MM.1S (cell line): ENCODE measurements at regions not wholly inside any gene's neighbourhood (a gene's known extent, or its start where the extent isn't known, plus 50 kb on each side); places are given as distances from the start of the nearest gene placed in this dataset.

Experiments
- DNase-seq: peaks from one replicate; pipeline ENCODE4 v3.0.0-alpha.2; 2015
- H2AFZ ChIP-seq: fragments of 300-600 bp; sonication (generic); 2 replicates; pipeline ENCODE4 v1.6.0; 2016; ENCODE audit warnings: antibody characterized with exemption, low read length
- H3F3A ChIP-seq: fragments of 300-600 bp; sonication (generic); 2 replicates; pipeline ENCODE4 v1.6.1; 2016; ENCODE audit warnings: mild to moderate bottlenecking, antibody characterized with exemption, low read length, moderate library complexity, mixed read lengths; ENCODE audit not compliant: insufficient read depth
- H3K27ac ChIP-seq: fragments of 300-600 bp; sonication (generic); 2 replicates; pipeline ENCODE4 v1.5.1; 2016; ENCODE audit warnings: mild to moderate bottlenecking, low read length
- H3K27me3 ChIP-seq: fragments of 300-600 bp; sonication (generic); replicated peaks from 2 replicates; pipeline ENCODE4 v1.6.0; 2016; ENCODE audit warnings: low read length; ENCODE audit not compliant: insufficient read depth
- H3K36me3 ChIP-seq: fragments of 300-600 bp; sonication (generic); replicated peaks from 2 replicates; pipeline ENCODE4 v1.6.1; 2016; ENCODE audit warnings: mild to moderate bottlenecking, low read length, mixed read lengths; ENCODE audit not compliant: insufficient read depth
- H3K4me1 ChIP-seq: fragments of 300-600 bp; sonication (generic); 2 replicates; pipeline ENCODE4 v1.6.1; 2016; ENCODE audit warnings: low read length, mixed read lengths
- H3K4me2 ChIP-seq: fragments of 300-600 bp; sonication (generic); 2 replicates; pipeline ENCODE4 v1.6.0; 2016; ENCODE audit warnings: low read depth, low read length
- H3K4me3 ChIP-seq: fragments of 300-600 bp; sonication (generic); 2 replicates; pipeline ENCODE4 v1.5.1; 2016; ENCODE audit warnings: low read length, mixed read lengths
- H3K79me2 ChIP-seq: fragments of 300-600 bp; sonication (generic); 2 replicates; pipeline ENCODE4 v1.6.1; 2016; ENCODE audit warnings: mixed run types, low read length, mixed read lengths
- H3K9ac ChIP-seq: fragments of 300-600 bp; sonication (generic); 2 replicates; pipeline ENCODE4 v1.6.1; 2016; ENCODE audit warnings: low read length, mixed read lengths
- H3K9me2 ChIP-seq: fragments of 300-600 bp; sonication (generic); replicated peaks from 2 replicates; pipeline ENCODE4 v1.6.1; 2016; ENCODE audit warnings: mild to moderate bottlenecking, low read length, mixed read lengths; ENCODE audit not compliant: insufficient read depth
- H3K9me3 ChIP-seq: fragments of 300-600 bp; sonication (generic); replicated peaks from 2 replicates; pipeline ENCODE4 v1.6.1; 2016; ENCODE audit warnings: mild to moderate bottlenecking, low read length, mixed read lengths; ENCODE audit not compliant: insufficient read depth
- H4K20me1 ChIP-seq: fragments of 300-600 bp; sonication (generic); 2 replicates; pipeline ENCODE4 v1.6.1; 2016; ENCODE audit warnings: mild to moderate bottlenecking, low read length, moderate library complexity, mixed read lengths; ENCODE audit not compliant: insufficient read depth
- EZH2 ChIP-seq: fragments of 300-600 bp; sonication (generic); optimal IDR thresholded peaks from 2 replicates; pipeline ENCODE3; 2017; ENCODE audit warnings: low read depth, mild to moderate bottlenecking, antibody characterized with exemption, low read length, mixed read lengths
- EZH2phosphoT487 ChIP-seq: fragments of 300-600 bp; sonication (generic); IDR thresholded peaks from 2 replicates; pipeline ENCODE4 v1.6.1; 2018; ENCODE audit warnings: antibody characterized with exemption, low read length
- TF ChIP-seq, protein P1 (sequence below): fragments of 300-600 bp; sonication (generic); IDR thresholded peaks from 2 replicates; pipeline ENCODE4 v1.5.1; 2016; ENCODE audit warnings: antibody characterized with exemption, low read length, mixed read lengths

DNA sequence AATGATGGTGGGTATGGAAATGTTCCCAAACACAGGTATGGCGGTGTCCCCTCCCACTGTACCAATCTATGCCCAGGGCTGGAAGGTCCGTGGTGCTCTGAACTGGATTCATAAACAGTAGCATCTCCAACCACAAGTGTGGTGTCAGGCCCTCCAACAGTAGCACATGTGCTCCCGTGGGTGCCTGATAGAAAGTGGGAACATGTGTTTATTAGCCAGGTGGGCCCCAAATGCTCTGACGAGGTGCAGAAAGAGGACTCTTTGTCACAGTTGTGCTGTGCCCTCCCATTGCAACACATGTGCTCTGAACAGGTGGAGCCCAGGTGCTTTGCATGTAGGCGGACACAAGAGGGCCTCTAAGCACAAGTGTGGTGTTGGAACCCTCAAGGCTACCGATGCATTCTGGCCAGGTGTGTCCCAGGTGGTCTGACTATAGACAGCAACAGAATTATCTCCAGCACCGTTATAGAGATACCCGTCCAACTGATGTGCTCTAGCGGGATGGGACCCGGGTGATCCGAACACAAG is 75.4 kb upstream of the ZNF30 start:
- Histone ChIP-seq H3K9me2 (no peaks in the 10 kb centered on the region), H3K9ac (no peak overlapping the region), H3K4me2 (no peak overlapping the region), H3K27ac (no peak overlapping the region), H3K36me3 (no peaks in the 10 kb centered on the region), H2AFZ (no peak overlapping the region), H3K27me3 (no peaks in the 10 kb centered on the region), H3K4me3 (no peak overlapping the region), H3K9me3 (no peaks in the 10 kb centered on the region), H3K4me1 (no peaks in the 10 kb centered on the region), H3K79me2 (no peaks in the 10 kb centered on the region), H3F3A (no peaks in the 10 kb centered on the region), H4K20me1 (no peaks in the 10 kb centered on the region)
- TF ChIP-seq, protein P1, sequence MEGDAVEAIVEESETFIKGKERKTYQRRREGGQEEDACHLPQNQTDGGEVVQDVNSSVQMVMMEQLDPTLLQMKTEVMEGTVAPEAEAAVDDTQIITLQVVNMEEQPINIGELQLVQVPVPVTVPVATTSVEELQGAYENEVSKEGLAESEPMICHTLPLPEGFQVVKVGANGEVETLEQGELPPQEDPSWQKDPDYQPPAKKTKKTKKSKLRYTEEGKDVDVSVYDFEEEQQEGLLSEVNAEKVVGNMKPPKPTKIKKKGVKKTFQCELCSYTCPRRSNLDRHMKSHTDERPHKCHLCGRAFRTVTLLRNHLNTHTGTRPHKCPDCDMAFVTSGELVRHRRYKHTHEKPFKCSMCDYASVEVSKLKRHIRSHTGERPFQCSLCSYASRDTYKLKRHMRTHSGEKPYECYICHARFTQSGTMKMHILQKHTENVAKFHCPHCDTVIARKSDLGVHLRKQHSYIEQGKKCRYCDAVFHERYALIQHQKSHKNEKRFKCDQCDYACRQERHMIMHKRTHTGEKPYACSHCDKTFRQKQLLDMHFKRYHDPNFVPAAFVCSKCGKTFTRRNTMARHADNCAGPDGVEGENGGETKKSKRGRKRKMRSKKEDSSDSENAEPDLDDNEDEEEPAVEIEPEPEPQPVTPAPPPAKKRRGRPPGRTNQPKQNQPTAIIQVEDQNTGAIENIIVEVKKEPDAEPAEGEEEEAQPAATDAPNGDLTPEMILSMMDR, result 0 out of 2 replicates have a peak, but pooled peaks have one; percentile 4
- no peak for TF ChIP-seq EZH2phosphoT487
- peak; percentile 19 for DNase-seq

DNA sequence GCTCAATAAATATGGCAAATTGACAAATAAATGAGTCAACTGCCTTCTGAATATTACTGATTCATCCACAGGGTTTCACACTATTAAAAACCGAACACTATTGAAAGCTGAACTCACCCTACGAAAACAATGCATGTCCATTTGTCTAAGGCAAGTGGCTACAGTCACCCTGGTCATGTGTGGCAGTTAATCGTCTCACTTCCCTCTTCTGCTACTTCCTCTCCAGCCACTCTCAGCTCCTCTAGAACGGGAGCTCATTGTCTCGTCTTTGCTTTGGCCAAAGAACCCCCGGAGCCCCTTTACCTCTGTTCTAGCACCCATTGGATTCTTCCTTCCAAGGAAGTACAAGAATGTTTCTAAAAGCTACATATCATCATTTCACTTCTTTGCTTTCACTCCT is 74.4 kb upstream of the ZNF599 start:
- Histone ChIP-seq H3K9me3 (no peaks in the 10 kb centered on the region), H3K4me1 (no peaks in the 10 kb centered on the region), H3K4me3 (no peak overlapping the region), H2AFZ (no peak overlapping the region), H3K79me2 (no peaks in the 10 kb centered on the region), H3K9ac (no peak overlapping the region), H3K9me2 (no peaks in the 10 kb centered on the region), H3F3A (no peaks in the 10 kb centered on the region), H3K36me3 (no peaks in the 10 kb centered on the region), H4K20me1 (no peaks in the 10 kb centered on the region), H3K4me2 (no peak overlapping the region), H3K27me3 (peaks cover 5% of the 10 kb centered on the region; the same call in 1 of the 2 replicates), H3K27ac (no peak overlapping the region)
- TF ChIP-seq EZH2phosphoT487 (no peak), EZH2 (no peak)
- TF ChIP-seq, protein P1, result no peak
- DNase-seq, result no peak

DNA sequence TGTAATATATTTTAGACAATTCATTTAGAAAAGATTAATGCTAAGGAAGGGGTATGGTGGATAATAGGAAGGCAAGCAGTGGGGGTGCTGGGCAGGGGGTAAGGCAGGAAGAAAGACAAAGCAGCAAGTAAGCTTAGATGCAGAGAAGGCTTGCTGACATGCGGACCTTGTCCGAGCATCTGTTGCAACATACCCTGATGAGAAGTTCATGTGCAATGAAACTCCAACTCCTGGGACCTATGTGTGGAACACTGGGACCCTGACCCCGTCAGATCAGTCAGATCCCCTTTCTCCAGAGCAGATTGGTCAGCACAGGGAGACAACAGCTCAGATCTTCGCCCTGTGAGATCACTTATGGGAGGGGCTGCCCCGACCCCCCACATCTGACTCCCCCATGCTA is 71.3 kb upstream of the ZNF599 start:
- no peaks in the 10 kb centered on the region for H3K79me2 ChIP-seq
- no peak for DNase-seq
- no peaks in the 10 kb centered on the region for H3K4me1 ChIP-seq
- peaks cover 9% of the 10 kb centered on the region; the same call in 1 of the 2 replicates for H3K27me3 ChIP-seq
- no peaks in the 10 kb centered on the region for H3K9me2 ChIP-seq
- no peak overlapping the region for H2AFZ ChIP-seq
- no peak overlapping the region for H3K27ac ChIP-seq
- no peak overlapping the region for H3K9ac ChIP-seq
- H3F3A ChIP-seq, result no peaks in the 10 kb centered on the region
- no peak overlapping the region for H3K4me3 ChIP-seq
- H3K4me2 ChIP-seq, result no peak overlapping the region
- H3K9me3 ChIP-seq, result no peaks in the 10 kb centered on the region
- H4K20me1 ChIP-seq, result no peaks in the 10 kb centered on the region
- TF ChIP-seq, protein P1, result no peak
- TF ChIP-seq EZH2phosphoT487 (no peak), EZH2 (no peak)
- H3K36me3 ChIP-seq, result no peaks in the 10 kb centered on the region
